ENCODE measurements at regions not wholly inside any gene's neighbourhood (a gene's known extent, or its start where the extent isn't known, plus 50 kb on each side); places are given as distances from the start of the nearest gene placed in this dataset.

GRCh38 chrX:10051866-10052480 is 84.8 kb downstream of the CLDN34 start:
- Histone ChIP-seq H3K36me3 (ENCODE audit: control insufficient read depth in 2 of 3, insufficient read depth in 3 of 3, low read length in 3 of 3) (no peaks in the 10 kb centered on the region), H3K4me1 (ENCODE audit: control insufficient read depth in 2 of 2, insufficient read depth in 2 of 2, low read length in 2 of 2) (no peaks in the 10 kb centered on the region), H3K27ac (ENCODE audit: low read depth, low read length) (no peak overlapping the region), H3K27me3 (ENCODE audit: control insufficient read depth in 2 of 2, insufficient read depth in 2 of 2, low read length in 2 of 2) (no peaks in the 10 kb centered on the region), H3K4me3 (ENCODE audit: low read length) (no peak overlapping the region), H3K9me3 (ENCODE audit: control insufficient read depth in 2 of 3, low read length in 3 of 3) (no peaks in the 10 kb centered on the region)
- no peak for ATAC-seq
- CTCF ChIA-PET, result no interaction called here
- Mint-ChIP-seq H3K27me3 (no peaks in the 10 kb centered on the region), H3K4me1 (peaks cover 0 to 12% (median 0%) of the 10 kb centered on the region in 7 donors), H3K9me3 (peaks cover 0 to 2% (median 0%) of the 10 kb centered on the region in 11 donors), H3K4me3 (no peak overlapping the region), H3K27ac (no peak overlapping the region), H3K36me3 (peaks cover 0 to 7% (median 0%) of the 10 kb centered on the region in 5 donors)
- POLR2A ChIA-PET, result no interaction called here
- intact Hi-C loops (cut with micrococcal nuclease), result no loop called here
- no peak for DNase-seq

GRCh38 chrX:10052906-10053625 is 85.9 kb downstream of the CLDN34 start:
- ATAC-seq (no peak), DNase-seq (no peak)
- Mint-ChIP-seq H3K9me3 (peaks cover 0 to 2% (median 0%) of the 10 kb centered on the region in 11 donors), H3K4me1 (peaks cover 0 to 12% (median 0%) of the 10 kb centered on the region in 7 donors), H3K27ac (no peak overlapping the region), H3K4me3 (no peak overlapping the region), H3K36me3 (peaks cover 0 to 7% (median 0%) of the 10 kb centered on the region in 5 donors), H3K27me3 (no peaks in the 10 kb centered on the region)
- no peak overlapping the region for H3K4me3 ChIP-seq (ENCODE audit: low read length)
- no peaks in the 10 kb centered on the region for H3K27me3 ChIP-seq (ENCODE audit: control insufficient read depth in 2 of 2, insufficient read depth in 2 of 2, low read length in 2 of 2)
- POLR2A ChIA-PET, result no interaction called here
- H3K9me3 ChIP-seq (ENCODE audit: control insufficient read depth in 2 of 3, low read length in 3 of 3), result no peaks in the 10 kb centered on the region
- H3K27ac ChIP-seq (ENCODE audit: low read depth, low read length), result no peak overlapping the region
- intact Hi-C loops (cut with micrococcal nuclease), result no loop called here
- no peaks in the 10 kb centered on the region for H3K4me1 ChIP-seq (ENCODE audit: control insufficient read depth in 2 of 2, insufficient read depth in 2 of 2, low read length in 2 of 2)
- H3K36me3 ChIP-seq (ENCODE audit: control insufficient read depth in 2 of 3, insufficient read depth in 3 of 3, low read length in 3 of 3), result no peaks in the 10 kb centered on the region
- CTCF ChIA-PET, result interaction anchor here (0.7 kb wide), 1 partner anchor 17 kb away, joined by 4 read pairs; no protein-coding TSS in a partner anchor

GRCh38 chrX:10054396-10054795 is 87.2 kb downstream of the CLDN34 start:
- H3K36me3 Mint-ChIP-seq, result peaks cover 0 to 7% (median 0%) of the 10 kb centered on the region in 5 donors
- H3K4me1 ChIP-seq (ENCODE audit: control insufficient read depth in 2 of 2, insufficient read depth in 2 of 2, low read length in 2 of 2), result no peaks in the 10 kb centered on the region
- H3K27me3 Mint-ChIP-seq, result no peaks in the 10 kb centered on the region
- H3K9me3 Mint-ChIP-seq, result peaks cover 0 to 2% (median 0%) of the 10 kb centered on the region in 11 donors
- no peak overlapping the region for H3K4me3 Mint-ChIP-seq
- H3K4me1 Mint-ChIP-seq, result peaks cover 0 to 14% (median 6%) of the 10 kb centered on the region in 7 donors
- H3K4me3 ChIP-seq (ENCODE audit: low read length), result no peak overlapping the region
- H3K27ac Mint-ChIP-seq, result no peak overlapping the region
- H3K27me3 ChIP-seq (ENCODE audit: control insufficient read depth in 2 of 2, insufficient read depth in 2 of 2, low read length in 2 of 2), result no peaks in the 10 kb centered on the region
- no peak overlapping the region for H3K27ac ChIP-seq (ENCODE audit: low read depth, low read length)
- intact Hi-C loops (cut with micrococcal nuclease), result no loop called here
- no peaks in the 10 kb centered on the region for H3K36me3 ChIP-seq (ENCODE audit: control insufficient read depth in 2 of 3, insufficient read depth in 3 of 3, low read length in 3 of 3)
- no peaks in the 10 kb centered on the region for H3K9me3 ChIP-seq (ENCODE audit: control insufficient read depth in 2 of 3, low read length in 3 of 3)
- POLR2A ChIA-PET, result no interaction called here
- ATAC-seq, result no peak
- DNase-seq, result no peak
- CTCF ChIA-PET, result no interaction called here

- peaks cover 0 to 2% (median 0%) of the 10 kb centered on the region in 11 donors for H3K9me3 Mint-ChIP-seq
- H3K27me3 Mint-ChIP-seq, result no peaks in the 10 kb centered on the region
- ChIA-PET CTCF (interaction anchor here (1.5 kb wide), 1 partner anchor 63 kb away, joined by 4 read pairs; no protein-coding TSS in a partner anchor), POLR2A (no interaction called here)
- Histone ChIP-seq H3K4me1 (ENCODE audit: control insufficient read depth in 2 of 2, insufficient read depth in 2 of 2, low read length in 2 of 2) (no peaks in the 10 kb centered on the region), H3K9me3 (ENCODE audit: control insufficient read depth in 2 of 3, low read length in 3 of 3) (no peaks in the 10 kb centered on the region), H3K27ac (ENCODE audit: low read depth, low read length) (no peak overlapping the region), H3K4me3 (ENCODE audit: low read length) (no peak overlapping the region), H3K27me3 (ENCODE audit: control insufficient read depth in 2 of 2, insufficient read depth in 2 of 2, low read length in 2 of 2) (no peaks in the 10 kb centered on the region), H3K36me3 (ENCODE audit: control insufficient read depth in 2 of 3, insufficient read depth in 3 of 3, low read length in 3 of 3) (no peaks in the 10 kb centered on the region)
- intact Hi-C loops (cut with micrococcal nuclease), result no loop called here
- no peak overlapping the region for H3K4me3 Mint-ChIP-seq
- H3K36me3 Mint-ChIP-seq, result peaks cover 0 to 7% (median 0%) of the 10 kb centered on the region in 5 donors
- peaks cover 0 to 12% (median 6%) of the 10 kb centered on the region in 7 donors for H3K4me1 Mint-ChIP-seq
- H3K27ac Mint-ChIP-seq, result no peak overlapping the region
- DNase-seq (no peak), ATAC-seq (no peak)
Measured at GRCh38 chrX:10055430-10055829, 88.3 kb downstream of the CLDN34 start.

- Histone ChIP-seq H3K27ac (ENCODE audit: low read depth, low read length) (no peak overlapping the region), H3K4me1 (ENCODE audit: control insufficient read depth in 2 of 2, insufficient read depth in 2 of 2, low read length in 2 of 2) (no peaks in the 10 kb centered on the region), H3K36me3 (ENCODE audit: control insufficient read depth in 2 of 3, insufficient read depth in 3 of 3, low read length in 3 of 3) (no peaks in the 10 kb centered on the region), H3K4me3 (ENCODE audit: low read length) (no peak overlapping the region), H3K9me3 (ENCODE audit: control insufficient read depth in 2 of 3, low read length in 3 of 3) (no peaks in the 10 kb centered on the region), H3K27me3 (ENCODE audit: control insufficient read depth in 2 of 2, insufficient read depth in 2 of 2, low read length in 2 of 2) (no peaks in the 10 kb centered on the region)
- Mint-ChIP-seq H3K4me3 (no peak overlapping the region), H3K27ac (no peak overlapping the region), H3K36me3 (peaks cover 0 to 8% (median 5%) of the 10 kb centered on the region in 5 donors), H3K27me3 (no peaks in the 10 kb centered on the region), H3K9me3 (no peaks in the 10 kb centered on the region), H3K4me1 (peaks cover 0 to 11% (median 6%) of the 10 kb centered on the region in 7 donors)
- intact Hi-C loops (cut with micrococcal nuclease), result no loop called here
- CTCF ChIA-PET, result no interaction called here
- DNase-seq (no peak), ATAC-seq (no peak)
- POLR2A ChIA-PET, result no interaction called here
Measured at GRCh38 chrX:10062352-10062751, 94.4 kb upstream of the CLCN4 start.

GRCh38 chrX:10062980-10063379 is 93.8 kb upstream of the CLCN4 start:
- ATAC-seq (no peak), DNase-seq (no peak)
- Mint-ChIP-seq H3K36me3 (peaks cover 0 to 13% (median 7%) of the 10 kb centered on the region in 5 donors), H3K9me3 (no peaks in the 10 kb centered on the region), H3K27me3 (no peaks in the 10 kb centered on the region), H3K4me3 (no peak overlapping the region), H3K4me1 (peaks cover 0 to 11% (median 6%) of the 10 kb centered on the region in 7 donors), H3K27ac (no peak overlapping the region)
- no peak overlapping the region for H3K4me3 ChIP-seq (ENCODE audit: low read length)
- ChIA-PET CTCF (no interaction called here), POLR2A (no interaction called here)
- H3K4me1 ChIP-seq (ENCODE audit: control insufficient read depth in 2 of 2, insufficient read depth in 2 of 2, low read length in 2 of 2), result no peaks in the 10 kb centered on the region
- no peaks in the 10 kb centered on the region for H3K9me3 ChIP-seq (ENCODE audit: control insufficient read depth in 2 of 3, low read length in 3 of 3)
- intact Hi-C loops (cut with micrococcal nuclease), result no loop called here
- no peak overlapping the region for H3K27ac ChIP-seq (ENCODE audit: low read depth, low read length)
- no peaks in the 10 kb centered on the region for H3K36me3 ChIP-seq (ENCODE audit: control insufficient read depth in 2 of 3, insufficient read depth in 3 of 3, low read length in 3 of 3)
- no peaks in the 10 kb centered on the region for H3K27me3 ChIP-seq (ENCODE audit: control insufficient read depth in 2 of 2, insufficient read depth in 2 of 2, low read length in 2 of 2)

GRCh38 chrX:10064736-10065135 is 92.0 kb upstream of the CLCN4 start:
- no peak for DNase-seq
- intact Hi-C loops (cut with micrococcal nuclease), result no loop called here
- no peak for ATAC-seq
- ChIA-PET CTCF (interaction anchor here (0.7 kb wide), 1 partner anchor 64 kb away, joined by 3 read pairs; no protein-coding TSS in a partner anchor), POLR2A (no interaction called here)
- no peak overlapping the region for H3K4me3 ChIP-seq (ENCODE audit: low read length)
- no peak overlapping the region for H3K27ac ChIP-seq (ENCODE audit: low read depth, low read length)
- H3K4me1 Mint-ChIP-seq, result peaks cover 0 to 11% (median 5%) of the 10 kb centered on the region in 7 donors
- no peaks in the 10 kb centered on the region for H3K27me3 ChIP-seq (ENCODE audit: control insufficient read depth in 2 of 2, insufficient read depth in 2 of 2, low read length in 2 of 2)
- no peaks in the 10 kb centered on the region for H3K27me3 Mint-ChIP-seq
- H3K36me3 Mint-ChIP-seq, result peaks cover 0 to 14% (median 7%) of the 10 kb centered on the region in 5 donors
- H3K4me1 ChIP-seq (ENCODE audit: control insufficient read depth in 2 of 2, insufficient read depth in 2 of 2, low read length in 2 of 2), result no peaks in the 10 kb centered on the region
- no peaks in the 10 kb centered on the region for H3K9me3 Mint-ChIP-seq
- no peaks in the 10 kb centered on the region for H3K9me3 ChIP-seq (ENCODE audit: control insufficient read depth in 2 of 3, low read length in 3 of 3)
- H3K4me3 Mint-ChIP-seq, result no peak overlapping the region
- no peaks in the 10 kb centered on the region for H3K36me3 ChIP-seq (ENCODE audit: control insufficient read depth in 2 of 3, insufficient read depth in 3 of 3, low read length in 3 of 3)
- no peak overlapping the region for H3K27ac Mint-ChIP-seq

Data from naive thymus-derived CD4-positive, alpha-beta T cell (primary cell).